ENCODE measurements at regions not wholly inside any gene's neighbourhood (a gene's known extent, or its start where the extent isn't known, plus 50 kb on each side); places are given as distances from the start of the nearest gene placed in this dataset.

- Mint-ChIP-seq H3K4me1 (no peaks in the 10 kb centered on the region), H3K27ac (no peak overlapping the region), H3K36me3 (no peaks in the 10 kb centered on the region), H3K4me3 (no peak overlapping the region), H3K9me3 (no peaks in the 10 kb centered on the region), H3K27me3 (ENCODE audit: low read depth) (no peaks in the 10 kb centered on the region)
- DNase-seq (ENCODE audit: low spot score), result no peak
- no peak for TF ChIP-seq MXD4 (CRISPR knock-in tag; IDR thresholded peaks at IDR 0.05; ENCODE audit: borderline replicate concordance)
- no peak for TF ChIP-seq EMX1 (CRISPR knock-in tag; IDR thresholded peaks at IDR 0.05)
- CTCF ChIA-PET, result no interaction called here
- POLR2A ChIA-PET, result no interaction called here
- no peak for ATAC-seq
Measured at GRCh38 chr14:84991021-84991420, 538.9 kb upstream of the FLRT2 start.

- H3K4me1 Mint-ChIP-seq, result no peaks in the 10 kb centered on the region
- DNase-seq (ENCODE audit: low spot score) (no peak), ATAC-seq (no peak; the same call in 1 of the 2 replicates)
- H3K27ac Mint-ChIP-seq, result no peak overlapping the region
- no peak for TF ChIP-seq ERG (CRISPR knock-in tag; IDR thresholded peaks at IDR 0.05)
- H3K36me3 Mint-ChIP-seq, result no peaks in the 10 kb centered on the region
- H3K27me3 Mint-ChIP-seq (ENCODE audit: low read depth), result no peaks in the 10 kb centered on the region
- CTCF ChIA-PET, result no interaction called here
- no peak overlapping the region for H3K4me3 Mint-ChIP-seq
- POLR2A ChIA-PET, result no interaction called here
- H3K9me3 Mint-ChIP-seq, result no peaks in the 10 kb centered on the region
Measured at GRCh38 chr14:84998216-84998615, 531.7 kb upstream of the FLRT2 start.

GRCh38 chr14:85002846-85003245, 527.1 kb upstream of the FLRT2 start:
- no peak overlapping the region for H3K4me3 Mint-ChIP-seq
- CTCF ChIA-PET, result no interaction called here
- peaks cover 8% of the 10 kb centered on the region; the same call in 1 of the 2 replicates for H3K9me3 Mint-ChIP-seq
- H3K27me3 Mint-ChIP-seq (ENCODE audit: low read depth), result no peaks in the 10 kb centered on the region
- no peak for TF ChIP-seq E2F4 (CRISPR knock-in tag; IDR thresholded peaks at IDR 0.05; ENCODE audit: borderline replicate concordance, low read depth)
- no peak for TF ChIP-seq CTCF (IDR thresholded peaks at IDR 0.05)
- TF ChIP-seq IRF2 (CRISPR knock-in tag; IDR thresholded peaks at IDR 0.05; ENCODE audit: borderline replicate concordance, low read depth), result no peak
- no peak for TF ChIP-seq MLX (CRISPR knock-in tag; IDR thresholded peaks at IDR 0.05)
- TF ChIP-seq MYBL2 (CRISPR knock-in tag; IDR thresholded peaks at IDR 0.05), result no peak
- TF ChIP-seq FOXJ3 (CRISPR knock-in tag; IDR thresholded peaks at IDR 0.05; ENCODE audit: borderline replicate concordance), result no peak
- no peak for TF ChIP-seq GRHL2 (CRISPR knock-in tag; IDR thresholded peaks at IDR 0.05; ENCODE audit: insufficient replicate concordance, severe bottlenecking)
- no peak for TF ChIP-seq TP53 (CRISPR knock-in tag; IDR thresholded peaks at IDR 0.05)
- TF ChIP-seq ZNF423 (CRISPR knock-in tag; IDR thresholded peaks at IDR 0.05), result no peak
- TF ChIP-seq SMAD3 (CRISPR knock-in tag; IDR thresholded peaks at IDR 0.05; ENCODE audit: borderline replicate concordance), result no peak
- no peak for TF ChIP-seq E2F1 (CRISPR knock-in tag; IDR thresholded peaks at IDR 0.05)
- no peak for TF ChIP-seq GTF2I (CRISPR knock-in tag; conservative IDR thresholded peaks at IDR 0.05)
- TF ChIP-seq PRRX2 (CRISPR knock-in tag; IDR thresholded peaks at IDR 0.05), result no peak
- TF ChIP-seq NR1H2 (CRISPR knock-in tag; IDR thresholded peaks at IDR 0.05), result no peak
- TF ChIP-seq ATF1 (CRISPR knock-in tag; IDR thresholded peaks at IDR 0.05), result no peak
- TF ChIP-seq ZNF317 (CRISPR knock-in tag; IDR thresholded peaks at IDR 0.05; ENCODE audit: borderline replicate concordance, low read depth), result no peak
- TF ChIP-seq ZSCAN18 (CRISPR knock-in tag; IDR thresholded peaks at IDR 0.05), result no peak
- no peak for TF ChIP-seq ZNF512 (CRISPR knock-in tag; IDR thresholded peaks at IDR 0.05; ENCODE audit: borderline replicate concordance)
- no peak for TF ChIP-seq NFYB (CRISPR knock-in tag; conservative IDR thresholded peaks at IDR 0.05; ENCODE audit: low read depth)
- no peak for TF ChIP-seq RELA (CRISPR knock-in tag; IDR thresholded peaks at IDR 0.05; ENCODE audit: borderline replicate concordance)
- H3K27ac Mint-ChIP-seq, result no peak overlapping the region
- ATAC-seq (no peak), DNase-seq (ENCODE audit: low spot score) (no peak)
- H3K36me3 Mint-ChIP-seq, result no peaks in the 10 kb centered on the region
- H3K4me1 Mint-ChIP-seq, result no peaks in the 10 kb centered on the region
- POLR2A ChIA-PET, result no interaction called here

Data from WTC11 (cell line).